H1 (cell line): ENCODE measurements at regions not wholly inside any gene's neighbourhood (a gene's known extent, or its start where the extent isn't known, plus 50 kb on each side); places are given as distances from the start of the nearest gene placed in this dataset.

Experiments used
- CTCF ChIA-PET: fragments of 300-600 bp; sonication (Branson Sonifier 250); formaldehyde crosslinking; loops from one replicate; lab custom pipeline; 2021; ENCODE audit not compliant: partially characterized antibody; lab: Charles Lee
- POLR2A ChIA-PET: fragments of 300-600 bp; sonication (Branson Sonifier 250); formaldehyde crosslinking; loops from one replicate; lab custom pipeline; 2021; ENCODE audit warnings: inconsistent platforms; ENCODE audit not compliant: partially characterized antibody; lab: Charles Lee
- DNase-seq, 2 experiments: peaks; one replicate each; pipeline versions ENCODE4 v3.0.0 to v3.0.0-alpha.2; 2010 to 2022; ENCODE audit warnings: low spot score in 2 of 2, low read depth in 1 of 2, mixed read lengths in 1 of 2
- FAIRE-seq: peaks from 2 replicates; lab custom pipeline; 2011; peaks lifted over from hg19 to GRCh38; lab: Jason Lieb, UNC
- H2AFZ ChIP-seq: 2 replicates; pipeline ENCODE4 v1.8.1; 2012; ENCODE audit warnings: low read length, inconsistent platforms
- H2AK5ac ChIP-seq: 2 replicates; pipeline ENCODE4 v1.6.1; 2013; ENCODE audit warnings: low read depth, low read length
- H2BK120ac ChIP-seq: replicated peaks from 2 replicates; pipeline ENCODE3; 2013; ENCODE audit warnings: low read depth, low read length, inconsistent platforms
- H2BK12ac ChIP-seq: 2 replicates; pipeline ENCODE4 v1.6.1; 2013; ENCODE audit warnings: low read depth, low read length
- H2BK15ac ChIP-seq: 2 replicates; pipeline ENCODE4 v1.6.1; 2013; ENCODE audit warnings: low read length
- H2BK20ac ChIP-seq: 2 replicates; pipeline ENCODE4 v1.6.1; 2013; ENCODE audit warnings: low read length
- H2BK5ac ChIP-seq: 2 replicates; pipeline ENCODE4 v1.6.1; 2013; ENCODE audit warnings: low read depth, low read length
- H3K14ac ChIP-seq: 2 replicates; pipeline ENCODE4 v1.6.1; 2013; ENCODE audit warnings: inconsistent platforms; ENCODE audit not compliant: insufficient read length
- H3K18ac ChIP-seq: 2 replicates; pipeline ENCODE4 v1.6.1; 2013; ENCODE audit warnings: low read length; ENCODE audit errors: extremely low read depth
- H3K23ac ChIP-seq: 2 replicates; pipeline ENCODE4 v1.6.1; 2013; ENCODE audit warnings: inconsistent platforms; ENCODE audit not compliant: insufficient read length
- H3K23me2 ChIP-seq: 2 replicates; pipeline ENCODE4 v1.6.1; 2013; ENCODE audit warnings: low read depth, low read length
- H3K27ac ChIP-seq: 2 replicates; pipeline ENCODE4 v1.6.1; 2011; ENCODE audit warnings: low read depth, low read length, inconsistent platforms
- H3K27me3 ChIP-seq, 4 experiments: replicated peaks in 1 of 4; 1 replicate in 1 of 4; 2 replicates in 3 of 4; pipeline versions ENCODE4 v1.6.1 to v1.8.1; 2011 to 2013; ENCODE audit warnings: low read length in 3 of 4, mild to moderate bottlenecking in 3 of 4, inconsistent platforms in 2 of 4, mixed read lengths in 2 of 4, moderate library complexity in 1 of 4; ENCODE audit not compliant: control insufficient read depth in 3 of 4, insufficient read depth in 3 of 4; ENCODE audit errors: extremely low read depth in 1 of 4
- H3K36me3 ChIP-seq, 4 experiments: 2 replicates each; pipeline versions ENCODE4 v1.6.1 to v1.8.1; 2011 to 2013; ENCODE audit warnings: mild to moderate bottlenecking in 4 of 4, low read length in 3 of 4, moderate library complexity in 2 of 4, control low read depth in 1 of 4, inconsistent platforms in 1 of 4; ENCODE audit not compliant: insufficient read depth in 4 of 4, control insufficient read depth in 2 of 4
- H3K4ac ChIP-seq: replicated peaks from 2 replicates; pipeline ENCODE3; 2013; ENCODE audit warnings: low read length, low read depth, mixed read lengths, inconsistent platforms; ENCODE audit not compliant: insufficient read length
- H3K4me1 ChIP-seq, 4 experiments: replicated peaks in 1 of 4; 1 replicate in 1 of 4; 2 replicates in 3 of 4; pipeline versions ENCODE4 v1.6.1 to v1.8.1; 2011 to 2013; ENCODE audit warnings: low read length in 3 of 4, inconsistent platforms in 2 of 4, mixed read lengths in 1 of 4; ENCODE audit not compliant: insufficient read depth in 4 of 4, control insufficient read depth in 3 of 4
- H3K4me2 ChIP-seq, 2 experiments: 2 replicates each; pipeline versions ENCODE4 v1.6.1 to v1.8.1; 2011 to 2013; ENCODE audit warnings: low read depth in 2 of 2, low read length in 2 of 2, control low read depth in 1 of 2, inconsistent platforms in 1 of 2, mild to moderate bottlenecking in 1 of 2; ENCODE audit not compliant: insufficient read depth in 1 of 2
- H3K4me3 ChIP-seq, 4 experiments: fragments of 200-600, 300-600 bp in 1 of 4; sonication (generic), shearing (Covaris generic), sonication (Bioruptor Twin) in 1 of 4; 2 replicates each; pipeline versions ENCODE4 v1.5.1 to v1.8.1; 2011 to 2016; ENCODE audit warnings: low read length in 4 of 4, low read depth in 3 of 4, control low read depth in 2 of 4, inconsistent platforms in 2 of 4, mild to moderate bottlenecking in 2 of 4, mixed read lengths in 1 of 4, moderate library complexity in 1 of 4; ENCODE audit not compliant: insufficient read depth in 2 of 4; ENCODE audit errors: extremely low read depth in 1 of 4
- H3K56ac ChIP-seq: replicated peaks from 2 replicates; pipeline ENCODE3; 2013; ENCODE audit warnings: low read depth, mild to moderate bottlenecking, mixed read lengths, low read length, inconsistent platforms; ENCODE audit not compliant: insufficient read length
- H3K79me1 ChIP-seq: 2 replicates; pipeline ENCODE4 v1.6.1; 2013; ENCODE audit warnings: low read depth, low read length, control low read depth
- H3K79me2 ChIP-seq, 2 experiments: 2 replicates each; pipeline versions ENCODE4 v1.6.1 to v1.8.1; 2012 to 2013; ENCODE audit warnings: low read length in 2 of 2, mild to moderate bottlenecking in 2 of 2, inconsistent platforms in 1 of 2; ENCODE audit not compliant: insufficient read depth in 2 of 2, control insufficient read depth in 1 of 2
- H3K9ac ChIP-seq, 4 experiments: replicated peaks in 1 of 4; 1 replicate in 1 of 4; 2 replicates in 3 of 4; pipeline versions ENCODE4 v1.6.1 to v1.8.1; 2011 to 2013; ENCODE audit warnings: low read depth in 3 of 4, low read length in 3 of 4, control low read depth in 2 of 4, mild to moderate bottlenecking in 2 of 4, moderate library complexity in 2 of 4, inconsistent platforms in 1 of 4; ENCODE audit errors: extremely low read depth in 1 of 4
- H3K9me3 ChIP-seq, 2 experiments: 2 replicates each; pipeline versions ENCODE4 v1.6.1 to v1.8.1; 2012 to 2013; ENCODE audit warnings: mild to moderate bottlenecking in 2 of 2, moderate library complexity in 2 of 2, control low read depth in 1 of 2, inconsistent platforms in 1 of 2, low read depth in 1 of 2, low read length in 1 of 2, mixed read lengths in 1 of 2; ENCODE audit not compliant: insufficient read depth in 2 of 2
- H4K20me1 ChIP-seq, 2 experiments: replicated peaks in 1 of 2; 2 replicates each; pipeline versions ENCODE3 to v1.8.1; 2011 to 2013; ENCODE audit warnings: inconsistent platforms in 2 of 2, low read length in 2 of 2, mild to moderate bottlenecking in 1 of 2; ENCODE audit not compliant: insufficient read depth in 2 of 2, control insufficient read depth in 1 of 2
- H4K5ac ChIP-seq: 2 replicates; pipeline ENCODE4 v1.6.1; 2013; ENCODE audit warnings: low read length, low read depth, mixed read lengths, inconsistent platforms; ENCODE audit not compliant: insufficient read length
- H4K8ac ChIP-seq: 2 replicates; pipeline ENCODE4 v1.8.0; 2013; ENCODE audit warnings: mild to moderate bottlenecking, moderate library complexity, low read length, inconsistent platforms; ENCODE audit not compliant: insufficient read depth; ENCODE audit errors: extremely low read depth
- H4K91ac ChIP-seq: replicated peaks from 2 replicates; pipeline ENCODE3; 2013; ENCODE audit warnings: low read length, mixed read lengths, inconsistent platforms; ENCODE audit not compliant: insufficient read length
- ASH2L ChIP-seq: fragments of 200-600, 300-600 bp; sonication (generic); IDR thresholded peaks from one replicate; pipeline ENCODE4 v1.7.1; 2017; ENCODE audit warnings: low read length
- ATF2 ChIP-seq: IDR thresholded peaks from 2 replicates; pipeline ENCODE4 v1.6.1; 2012; ENCODE audit warnings: low read length, inconsistent platforms
- CBX8 ChIP-seq: fragments of 300-800, 300-1000 bp; sonication (generic); IDR thresholded peaks from 2 replicates; pipeline ENCODE4 v1.7.1; 2016; ENCODE audit warnings: low read depth, low read length, borderline replicate concordance
- E2F6 ChIP-seq: IDR thresholded peaks from 2 replicates; pipeline ENCODE4 v1.6.1; 2012; ENCODE audit warnings: inconsistent platforms
- EZH2 ChIP-seq: fragments of 200-600 bp; sonication (generic); IDR thresholded peaks from 2 replicates; pipeline ENCODE4 v1.7.1; 2012; ENCODE audit warnings: low read depth, mild to moderate bottlenecking, moderate library complexity, low read length, inconsistent platforms; ENCODE audit not compliant: severe bottlenecking
- KDM5A ChIP-seq: fragments of 200-600 bp; IDR thresholded peaks from 2 replicates; pipeline ENCODE4 v1.7.1; 2012; ENCODE audit warnings: mild to moderate bottlenecking, low read length, inconsistent platforms, mixed read lengths
- RAD21 ChIP-seq, 2 experiments: IDR thresholded peaks in 1 of 2; conservative IDR thresholded peaks in 1 of 2; 2 replicates each; pipeline ENCODE4 v1.6.1; 2011; ENCODE audit warnings: low read depth in 2 of 2, low read length in 2 of 2, improper control_type of control experiment in 1 of 2, inconsistent platforms in 1 of 2, mild to moderate bottlenecking in 1 of 2, moderate library complexity in 1 of 2
- SP1 ChIP-seq: IDR thresholded peaks from 2 replicates; pipeline ENCODE4 v1.6.1; 2011; ENCODE audit warnings: low read depth, low read length
- SP2 ChIP-seq: IDR thresholded peaks from 2 replicates; pipeline ENCODE4 v1.6.1; 2012; ENCODE audit warnings: mild to moderate bottlenecking, low read length, inconsistent platforms
- WGBS, 2 experiments: shearing (Covaris generic) in 1 of 2; methylation state at CpG; one replicate each; pipeline versions ENCODE4 v1.1.6 to v1.1.7; 2013 to 2015; ENCODE audit warnings: low lambda C conversion rate in 2 of 2, mixed read lengths in 2 of 2, inconsistent platforms in 1 of 2, low coverage in 1 of 2, missing lambda C conversion rate in 1 of 2; ENCODE audit not compliant: insufficient replicate concordance in 2 of 2, insufficient coverage in 1 of 2, insufficient read length in 1 of 2; ENCODE audit errors: extremely low coverage in 1 of 2, missing lambda C conversion rate in 1 of 2; 5-methylcytosine and 5-hydroxymethylcytosine counted together

GRCh38 chr16:86171329-86171728, 272.4 kb downstream of the IRF8 start:
- ChIA-PET POLR2A (no interaction called here), CTCF (no interaction called here)
- Histone ChIP-seq H4K8ac (peak overlapping the region; percentile 12; the same call in 1 of the 2 replicates), H3K18ac (no peak overlapping the region), H3K4me1 (no peaks in the 10 kb centered on the region), H3K36me3 (no peaks in the 10 kb centered on the region), H3K4me3 (no peak overlapping the region), H3K23ac (no peak overlapping the region), H3K79me1 (no peaks in the 10 kb centered on the region), H3K4ac (peak overlapping the region; percentile 3), H3K56ac (no peak overlapping the region), H4K20me1 (no peaks in the 10 kb centered on the region), H3K23me2 (peaks cover 1% of the 10 kb centered on the region; the same call in 1 of the 2 replicates), H3K27ac (no peak overlapping the region), H3K4me2 (no peak overlapping the region), H2AFZ (no peak overlapping the region; the same call in 1 of the 2 replicates), H3K9me3 (no peaks in the 10 kb centered on the region), H2BK15ac (no peak overlapping the region), H2BK5ac (no peak overlapping the region; the same call in 1 of the 2 replicates), H4K5ac (no peak overlapping the region), H2AK5ac (no peak overlapping the region), H3K14ac (no peak overlapping the region), H3K9ac (no peak overlapping the region), H3K27me3 (peaks cover 0 to 2% (median 0%) of the 10 kb centered on the region in 4 experiments; a peak in 2 of 7 replicates), H2BK120ac (no peak overlapping the region), H2BK20ac (no peak overlapping the region), H2BK12ac (no peak overlapping the region), H4K91ac (no peak overlapping the region), H3K79me2 (no peaks in the 10 kb centered on the region)
- 96% methylated on average over 5 of the region's 5 CpGs; no CpG with 5 or more reads in 1 of the 2 experiments for WGBS, 2 experiments
- TF ChIP-seq E2F6, result no peak
- TF ChIP-seq SP2, result no peak
- TF ChIP-seq ATF2, result no peak
- TF ChIP-seq EZH2, result no peak
- TF ChIP-seq RAD21 (IDR thresholded peaks at IDR 0.05 in 1 of 2, conservative IDR thresholded peaks at IDR 0.05 in 1 of 2; ENCODE audit: low read depth in 2 of 2, low read length in 2 of 2), result no peak
- TF ChIP-seq CBX8, result no peak
- TF ChIP-seq KDM5A, result no peak
- no peak for TF ChIP-seq SP1
- no peak for TF ChIP-seq ASH2L
- no peak for DNase-seq
- no peak for FAIRE-seq
